ENCODE measurements at regions not wholly inside any gene's neighbourhood (a gene's known extent, or its start where the extent isn't known, plus 50 kb on each side); places are given as distances from the start of the nearest gene placed in this dataset.
"Not testable (repeated sequence)": the region's sequence is repeated elsewhere in the genome, so short reads cannot be mapped to it uniquely, and the experiment has no call there.

GRCh38 chr7:148472406-148472805 is 118.2 kb upstream of the C7orf33 start:
- no peak for DNase-seq

- DNase-seq: no peak
These were observed 116.7 kb upstream of the C7orf33 start for GRCh38 chr7:148473703-148474480.

- DNase-seq: no peak
These were observed 116.0 kb upstream of the C7orf33 start for GRCh38 chr7:148474481-148475025.

GRCh38 chr7:148478551-148478950 is 112.0 kb upstream of the C7orf33 start:
- DNase-seq: no peak

- DNase-seq: peak; percentile 81
These were observed 110.0 kb upstream of the C7orf33 start for GRCh38 chr7:148480479-148481146.

- no peak for DNase-seq
These were observed 109.4 kb upstream of the C7orf33 start for GRCh38 chr7:148481147-148481526.

GRCh38 chr7:148481971-148482626 is 108.5 kb upstream of the C7orf33 start:
- peak; percentile 17 for DNase-seq

GRCh38 chr7:148483515-148484308 is 106.9 kb upstream of the C7orf33 start:
- no peak for DNase-seq

- DNase-seq: no peak
These were observed 106.1 kb upstream of the C7orf33 start for GRCh38 chr7:148484486-148484885.

GRCh38 chr7:148485618-148486017 is 104.9 kb upstream of the C7orf33 start:
- DNase-seq: peak; percentile 29

- no peak for DNase-seq
These were observed 103.6 kb upstream of the C7orf33 start for GRCh38 chr7:148486937-148487336.

- DNase-seq: no peak
These were observed 102.7 kb upstream of the C7orf33 start for GRCh38 chr7:148487912-148488311.

- no peak for DNase-seq
These were observed 100.9 kb upstream of the C7orf33 start for GRCh38 chr7:148489678-148490077.

- no peak for DNase-seq
These were observed 98.3 kb upstream of the C7orf33 start for GRCh38 chr7:148492157-148492860.

GRCh38 chr7:148495605-148496004 is 95.0 kb upstream of the C7orf33 start:
- no peak for DNase-seq

- DNase-seq: no peak
These were observed 89.6 kb upstream of the C7orf33 start for GRCh38 chr7:148500978-148501377.

GRCh38 chr7:148503900-148504487 is 86.6 kb upstream of the C7orf33 start:
- DNase-seq: peak; percentile 49

GRCh38 chr7:148505645-148506375 is 84.8 kb upstream of the C7orf33 start:
- peak; percentile 32 for DNase-seq

GRCh38 chr7:148507064-148507573 is 83.4 kb upstream of the C7orf33 start:
- not testable (repeated sequence) for DNase-seq

GRCh38 chr7:148507787-148508186 is 82.8 kb upstream of the C7orf33 start:
- no peak for DNase-seq
